SK-N-SH (cell line): ENCODE measurements at regions not wholly inside any gene's neighbourhood (a gene's known extent, or its start where the extent isn't known, plus 50 kb on each side); places are given as distances from the start of the nearest gene placed in this dataset.

Experiments
- CTCF ChIA-PET: fragments of 300-600, 350-600 bp; formaldehyde crosslinking; extraction: SDS; loops from one replicate; lab custom pipeline; 2021; lab: Yijun Ruan, JAX
- POLR2A ChIA-PET: fragments of 350-600 bp; sonication (Branson Sonifier 250); formaldehyde crosslinking; extraction: SDS; loops from one replicate; lab custom pipeline; 2020; ENCODE audit warnings: antibody characterized with exemption, inconsistent platforms; lab: Yijun Ruan, JAX
- DNase-seq: peaks from one replicate; pipeline ENCODE4 v3.0.0; 2012
- H2AFZ ChIP-seq: fragments of 200-600 bp; sonication (generic); 2 replicates; pipeline ENCODE4 v1.8.1; 2016; ENCODE audit warnings: antibody characterized with exemption, mild to moderate bottlenecking, low read depth
- H3F3A ChIP-seq: fragments of 200-600 bp; sonication (generic); replicated peaks from 2 replicates; pipeline ENCODE3; 2016; ENCODE audit warnings: antibody characterized with exemption, mild to moderate bottlenecking; ENCODE audit not compliant: insufficient read depth
- H3K27ac ChIP-seq, 2 experiments: fragments of 200-500 bp in 1 of 2; fragments of 200-600 bp in 1 of 2; sonication (Bioruptor generic) in 1 of 2; sonication (generic), shearing (Covaris generic) in 1 of 2; 2 replicates each; pipeline versions ENCODE4 v1.5.1 to v1.6.1; 2014 to 2016; ENCODE audit warnings: low read depth in 2 of 2, inconsistent platforms in 1 of 2, low read length in 1 of 2, mild to moderate bottlenecking in 1 of 2, mixed read lengths in 1 of 2
- H3K27me3 ChIP-seq: fragments of 200-600 bp; sonication (generic), shearing (Covaris generic); 2 replicates; pipeline ENCODE4 v1.6.1; 2016; ENCODE audit warnings: mixed run types; ENCODE audit not compliant: insufficient read depth
- H3K36me3 ChIP-seq, 2 experiments: fragments of 200-500 bp in 1 of 2; fragments of 200-600 bp in 1 of 2; sonication (Bioruptor generic) in 1 of 2; sonication (generic) in 1 of 2; replicated peaks in 1 of 2; 2 replicates each; pipeline versions ENCODE3 to v1.5.1; 2014 to 2016; ENCODE audit warnings: low read length in 1 of 2, mild to moderate bottlenecking in 1 of 2; ENCODE audit not compliant: insufficient read depth in 2 of 2, control insufficient read depth in 1 of 2
- H3K4me1 ChIP-seq, 2 experiments: fragments of 200-500 bp in 1 of 2; fragments of 200-600 bp in 1 of 2; sonication (Bioruptor generic) in 1 of 2; sonication (generic), shearing (Covaris generic) in 1 of 2; 2 replicates each; pipeline versions ENCODE4 v1.5.1 to v1.6.1; 2014 to 2016; ENCODE audit warnings: low read depth in 1 of 2, low read length in 1 of 2, mixed run types in 1 of 2; ENCODE audit not compliant: insufficient read depth in 2 of 2, control insufficient read depth in 1 of 2
- H3K4me2 ChIP-seq: fragments of 200-600 bp; sonication (generic), shearing (Covaris generic); 2 replicates; pipeline ENCODE4 v1.6.1; 2017; ENCODE audit warnings: mixed run types
- H3K4me3 ChIP-seq, 2 experiments: fragments of 200-500 bp in 1 of 2; fragments of 200-600 bp in 1 of 2; sonication (Bioruptor generic) in 1 of 2; sonication (generic), shearing (Covaris generic) in 1 of 2; 2 replicates each; pipeline versions ENCODE4 v1.5.1 to v1.8.1; 2014 to 2016; ENCODE audit warnings: low read depth in 2 of 2, inconsistent platforms in 1 of 2, low read length in 1 of 2, mild to moderate bottlenecking in 1 of 2, mixed read lengths in 1 of 2, moderate library complexity in 1 of 2
- H3K79me2 ChIP-seq: fragments of 200-600 bp; sonication (generic); 2 replicates; pipeline ENCODE4 v1.8.1; 2017; ENCODE audit warnings: mild to moderate bottlenecking; ENCODE audit not compliant: insufficient read depth
- H3K9ac ChIP-seq: fragments of 200-600 bp; sonication (generic); 2 replicates; pipeline ENCODE4 v1.6.1; 2017; ENCODE audit warnings: mixed run types
- H3K9me2 ChIP-seq: fragments of 200-600 bp; sonication (generic); 2 replicates; pipeline ENCODE4 v1.6.1; 2017; ENCODE audit warnings: mixed run types
- H3K9me3 ChIP-seq: fragments of 200-600 bp; sonication (generic); 2 replicates; pipeline ENCODE4 v1.6.1; 2017; ENCODE audit warnings: mixed run types, mild to moderate bottlenecking, moderate library complexity
- H4K20me1 ChIP-seq: fragments of 200-600 bp; sonication (generic); 2 replicates; pipeline ENCODE4 v1.6.1; 2017; ENCODE audit warnings: mild to moderate bottlenecking, mixed run types; ENCODE audit not compliant: insufficient read depth
- CHD2 ChIP-seq: fragments of 150-350 bp; IDR thresholded peaks from 2 replicates; pipeline ENCODE4 v1.6.1; 2018; ENCODE audit warnings: low read length; ENCODE audit not compliant: partially characterized antibody
- EP300 ChIP-seq, 2 experiments: IDR thresholded peaks; 2 replicates each; pipeline versions ENCODE4 v1.4.0 to v1.6.1; 2012; ENCODE audit warnings: borderline replicate concordance in 1 of 2, low read depth in 1 of 2, low read length in 1 of 2
- EZH2phosphoT487 ChIP-seq: fragments of 200-600 bp; sonication (generic); IDR thresholded peaks from 2 replicates; pipeline ENCODE4 v1.6.1; 2017; ENCODE audit warnings: low read depth, mixed run types, mild to moderate bottlenecking, antibody characterized with exemption, moderate library complexity, borderline replicate concordance
- FOSL2 ChIP-seq: IDR thresholded peaks from 2 replicates; pipeline ENCODE4 v1.4.0; 2012; ENCODE audit warnings: low read depth, mild to moderate bottlenecking, moderate library complexity, borderline replicate concordance
- FOXJ3 ChIP-seq: sonication (generic); formaldehyde crosslinking; IDR thresholded peaks from 2 replicates; pipeline ENCODE4 v1.5.1; 2020; ENCODE audit warnings: mild to moderate bottlenecking, missing genetic modification reagents
- FOXM1 ChIP-seq: IDR thresholded peaks from 2 replicates; pipeline ENCODE4 v1.4.0; 2012; ENCODE audit warnings: low read depth, mild to moderate bottlenecking
- GABPA ChIP-seq: IDR thresholded peaks from 2 replicates; pipeline ENCODE4 v1.4.0; 2012; ENCODE audit warnings: low read depth, mild to moderate bottlenecking
- JUND ChIP-seq: IDR thresholded peaks from 2 replicates; pipeline ENCODE4 v1.4.0; 2012
- MXI1 ChIP-seq: IDR thresholded peaks from 2 replicates; pipeline ENCODE4 v1.6.1; 2012; ENCODE audit warnings: mild to moderate bottlenecking, low read depth, low read length, improper control_type of control experiment
- NFIC ChIP-seq: IDR thresholded peaks from 2 replicates; pipeline ENCODE4 v1.4.0; 2012; ENCODE audit warnings: borderline replicate concordance
- NRF1 ChIP-seq: IDR thresholded peaks from 2 replicates; pipeline ENCODE4 v1.6.1; 2012; ENCODE audit warnings: low read depth, mild to moderate bottlenecking, low read length
- POLR2AphosphoS5 ChIP-seq: IDR thresholded peaks from 2 replicates; pipeline ENCODE4 v1.6.1; 2012; ENCODE audit warnings: low read depth, low read length
- RAD21 ChIP-seq: IDR thresholded peaks from 2 replicates; pipeline ENCODE4 v1.6.1; 2012; ENCODE audit warnings: mild to moderate bottlenecking, low read length
- RCOR1 ChIP-seq: fragments of 150-350 bp; IDR thresholded peaks from 2 replicates; pipeline ENCODE4 v1.6.1; 2017; ENCODE audit warnings: antibody characterized with exemption, low read length
- SIN3A ChIP-seq: IDR thresholded peaks from 2 replicates; pipeline ENCODE4 v1.6.1; 2012; ENCODE audit warnings: low read depth, mild to moderate bottlenecking, low read length, moderate library complexity, borderline replicate concordance
- SMC3 ChIP-seq: IDR thresholded peaks from 2 replicates; pipeline ENCODE4 v1.6.1; 2012; ENCODE audit warnings: low read depth, low read length, improper control_type of control experiment
- TCF12 ChIP-seq: IDR thresholded peaks from 2 replicates; pipeline ENCODE4 v1.4.0; 2012
- TEAD4 ChIP-seq: IDR thresholded peaks from 2 replicates; pipeline ENCODE4 v1.4.0; 2012; ENCODE audit warnings: mild to moderate bottlenecking, borderline replicate concordance; ENCODE audit not compliant: insufficient read depth
- YY1 ChIP-seq: IDR thresholded peaks from 2 replicates; pipeline ENCODE4 v1.4.0; 2012; ENCODE audit warnings: low read depth, mild to moderate bottlenecking
- WGBS: methylation state at CpG from one replicate; pipeline ENCODE4 v1.1.6; 2017; ENCODE audit warnings: low lambda C conversion rate; 5-methylcytosine and 5-hydroxymethylcytosine counted together
- TF ChIP-seq, protein P1 (sequence below): IDR thresholded peaks from 2 replicates; pipeline ENCODE4 v1.4.0; 2012; ENCODE audit warnings: low read depth, borderline replicate concordance
- TF ChIP-seq, protein P2 (sequence below): IDR thresholded peaks from 2 replicates; pipeline ENCODE4 v1.4.0; 2012; ENCODE audit warnings: low read depth
- TF ChIP-seq, protein P3 (sequence below): IDR thresholded peaks from 2 replicates; pipeline ENCODE4 v1.4.0; 2012; ENCODE audit warnings: low read depth, borderline replicate concordance

DNA sequence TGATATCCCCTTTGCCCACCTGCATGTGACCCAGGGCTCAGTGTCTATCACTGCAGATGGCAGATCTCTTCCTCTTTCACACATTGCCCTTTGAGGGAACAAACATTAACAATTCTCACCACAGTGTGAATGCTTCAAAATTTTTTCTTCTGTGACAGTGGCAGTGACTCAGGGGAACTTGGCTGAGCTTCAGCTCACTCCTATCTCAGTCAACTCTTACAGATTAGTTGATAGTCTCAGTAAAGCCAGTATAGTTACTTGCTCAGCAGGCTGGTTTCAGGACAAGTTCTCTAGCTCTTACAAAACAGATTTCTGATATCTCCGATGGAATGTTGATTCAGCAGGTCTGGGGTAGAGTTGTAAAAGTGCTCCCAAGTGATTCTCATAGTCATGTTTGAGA lies 166.9 kb downstream of the DLEU7 start:
- Histone ChIP-seq H3K4me1 (peaks cover 5 to 19% of the 10 kb centered on the region in 2 experiments), H3F3A (peaks cover 22% of the 10 kb centered on the region), H3K27me3 (no peaks in the 10 kb centered on the region), H3K9ac (no peak overlapping the region), H3K9me2 (no peaks in the 10 kb centered on the region), H3K27ac (peak overlapping the region in 1 of 2 experiments; percentile 48; a peak in 2 of 4 replicates), H3K9me3 (no peaks in the 10 kb centered on the region), H3K4me3 (no peak overlapping the region), H3K36me3 (no peaks in the 10 kb centered on the region), H2AFZ (no peak overlapping the region), H3K4me2 (peak overlapping the region; percentile 2; the same call in 1 of the 2 replicates)
- no peak for DNase-seq
- TF ChIP-seq JUND: peak; percentile 29; the same call in 1 of the 2 replicates
- TF ChIP-seq EZH2phosphoT487: no peak
- no peak for TF ChIP-seq POLR2AphosphoS5
- peak; percentile 73 for TF ChIP-seq NFIC
- TF ChIP-seq, protein P1, sequence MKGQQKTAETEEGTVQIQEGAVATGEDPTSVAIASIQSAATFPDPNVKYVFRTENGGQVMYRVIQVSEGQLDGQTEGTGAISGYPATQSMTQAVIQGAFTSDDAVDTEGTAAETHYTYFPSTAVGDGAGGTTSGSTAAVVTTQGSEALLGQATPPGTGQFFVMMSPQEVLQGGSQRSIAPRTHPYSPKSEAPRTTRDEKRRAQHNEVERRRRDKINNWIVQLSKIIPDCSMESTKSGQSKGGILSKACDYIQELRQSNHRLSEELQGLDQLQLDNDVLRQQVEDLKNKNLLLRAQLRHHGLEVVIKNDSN: no peak
- peak; percentile 53 for TF ChIP-seq FOSL2
- TF ChIP-seq TCF12: peak; percentile 43
- TF ChIP-seq SIN3A: no peak
- no peak for TF ChIP-seq SMC3
- TF ChIP-seq YY1: no peak
- TF ChIP-seq MXI1: no peak
- TF ChIP-seq FOXJ3 (CRISPR knock-in tag): no peak
- TF ChIP-seq NRF1: no peak
- no peak for TF ChIP-seq CHD2
- TF ChIP-seq EP300 (IDR thresholded peaks at IDR 0.05; ENCODE audit: borderline replicate concordance in 1 of 2, low read depth in 1 of 2, low read length in 1 of 2): no peak
- no peak for TF ChIP-seq TEAD4
- TF ChIP-seq, protein P2, sequence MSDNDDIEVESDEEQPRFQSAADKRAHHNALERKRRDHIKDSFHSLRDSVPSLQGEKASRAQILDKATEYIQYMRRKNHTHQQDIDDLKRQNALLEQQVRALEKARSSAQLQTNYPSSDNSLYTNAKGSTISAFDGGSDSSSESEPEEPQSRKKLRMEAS: no peak
- TF ChIP-seq, protein P3, sequence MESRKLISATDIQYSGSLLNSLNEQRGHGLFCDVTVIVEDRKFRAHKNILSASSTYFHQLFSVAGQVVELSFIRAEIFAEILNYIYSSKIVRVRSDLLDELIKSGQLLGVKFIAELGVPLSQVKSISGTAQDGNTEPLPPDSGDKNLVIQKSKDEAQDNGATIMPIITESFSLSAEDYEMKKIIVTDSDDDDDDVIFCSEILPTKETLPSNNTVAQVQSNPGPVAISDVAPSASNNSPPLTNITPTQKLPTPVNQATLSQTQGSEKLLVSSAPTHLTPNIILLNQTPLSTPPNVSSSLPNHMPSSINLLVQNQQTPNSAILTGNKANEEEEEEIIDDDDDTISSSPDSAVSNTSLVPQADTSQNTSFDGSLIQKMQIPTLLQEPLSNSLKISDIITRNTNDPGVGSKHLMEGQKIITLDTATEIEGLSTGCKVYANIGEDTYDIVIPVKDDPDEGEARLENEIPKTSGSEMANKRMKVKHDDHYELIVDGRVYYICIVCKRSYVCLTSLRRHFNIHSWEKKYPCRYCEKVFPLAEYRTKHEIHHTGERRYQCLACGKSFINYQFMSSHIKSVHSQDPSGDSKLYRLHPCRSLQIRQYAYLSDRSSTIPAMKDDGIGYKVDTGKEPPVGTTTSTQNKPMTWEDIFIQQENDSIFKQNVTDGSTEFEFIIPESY: no peak
- TF ChIP-seq FOXM1: no peak
- TF ChIP-seq RCOR1: no peak
- no peak for TF ChIP-seq RAD21
- no peak for TF ChIP-seq GABPA
- TF ChIP-seq, all 33 proteins: peak for 4
- WGBS: 25% methylated on average over 1 of the region's 1 CpG
- CTCF ChIA-PET: interaction anchor here (1.1 kb wide), 1 partner anchor 9 kb away, joined by 3 read pairs; no protein-coding TSS in a partner anchor
- POLR2A ChIA-PET: no interaction called here
- Histone ChIP-seq H4K20me1 (no peaks in the 10 kb centered on the region), H3K79me2 (no peaks in the 10 kb centered on the region)
